HL-60/S4 treated with retinoic acid at 250 ng/mL for 4 days and 3 days (cell line): ENCODE measurements at regions not wholly inside any gene's neighbourhood (a gene's known extent, or its start where the extent isn't known, plus 50 kb on each side); places are given as distances from the start of the nearest gene placed in this dataset.

ENCODE experiments used
- in situ Hi-C: fragments of 300-500 bp; cut with MboI; formaldehyde crosslinking; loops from 2 replicates; pipeline ENCODE4 v1.7.0; 2022; ENCODE audit warnings: low sequenced_read_pairs

DNA sequence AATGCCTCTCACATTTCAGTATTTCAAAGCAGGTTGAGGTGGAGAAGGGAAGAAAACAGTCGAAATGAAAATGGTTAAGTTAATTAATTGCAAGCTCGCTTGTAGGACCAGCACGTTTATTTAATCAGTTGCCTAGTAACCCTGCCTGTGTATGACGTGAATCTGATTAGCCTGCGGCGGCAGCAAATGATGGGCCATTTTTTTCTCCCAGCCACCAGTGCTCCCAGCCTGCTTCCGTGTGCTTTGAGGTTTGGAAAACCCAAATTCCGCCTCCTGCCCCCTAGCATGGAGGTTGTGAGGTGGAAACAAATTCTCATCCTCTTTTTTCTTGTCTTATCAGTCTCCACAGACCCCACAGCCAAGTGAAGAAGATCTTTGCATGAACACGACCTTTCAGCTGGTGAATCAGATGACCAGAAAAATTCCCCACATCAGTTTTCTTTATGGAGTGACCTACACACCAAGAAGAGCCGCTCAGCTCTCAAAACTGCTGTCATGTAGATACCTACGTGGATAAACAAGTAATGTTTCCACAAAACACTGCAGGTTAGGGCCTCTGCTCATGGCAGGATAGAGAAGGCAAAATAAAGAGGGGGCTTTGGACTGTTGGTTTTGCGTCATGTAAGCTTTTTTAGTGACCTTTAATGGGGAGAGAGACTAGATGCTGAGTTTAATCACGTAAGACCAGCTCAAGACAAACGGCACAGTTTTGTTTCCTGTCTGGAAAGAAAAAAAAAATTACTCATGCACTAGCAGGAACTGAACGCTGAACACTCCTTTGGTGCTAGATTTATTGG is 572.9 kb upstream of the NOX3 start:
- in situ Hi-C loops = no loop called here

DNA sequence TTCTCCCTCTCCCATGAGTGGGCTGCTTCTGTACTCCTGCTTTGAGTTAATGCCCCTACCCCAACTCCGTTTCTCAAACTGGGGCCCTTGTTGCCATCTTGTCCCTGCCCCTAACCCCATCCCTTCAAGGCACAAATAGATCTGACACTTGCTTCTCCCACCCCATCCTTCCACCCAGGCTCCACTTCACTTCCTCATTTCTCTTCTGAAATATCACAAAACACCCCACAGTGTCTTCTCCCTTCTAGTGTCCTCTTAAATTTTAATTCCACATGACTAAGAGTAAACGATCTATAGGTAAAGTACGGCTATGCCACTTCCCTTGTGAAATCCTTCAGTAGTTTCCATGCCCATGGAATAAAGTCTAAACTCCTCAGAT is 571.6 kb upstream of the NOX3 start:
- in situ Hi-C loops = no loop called here

DNA sequence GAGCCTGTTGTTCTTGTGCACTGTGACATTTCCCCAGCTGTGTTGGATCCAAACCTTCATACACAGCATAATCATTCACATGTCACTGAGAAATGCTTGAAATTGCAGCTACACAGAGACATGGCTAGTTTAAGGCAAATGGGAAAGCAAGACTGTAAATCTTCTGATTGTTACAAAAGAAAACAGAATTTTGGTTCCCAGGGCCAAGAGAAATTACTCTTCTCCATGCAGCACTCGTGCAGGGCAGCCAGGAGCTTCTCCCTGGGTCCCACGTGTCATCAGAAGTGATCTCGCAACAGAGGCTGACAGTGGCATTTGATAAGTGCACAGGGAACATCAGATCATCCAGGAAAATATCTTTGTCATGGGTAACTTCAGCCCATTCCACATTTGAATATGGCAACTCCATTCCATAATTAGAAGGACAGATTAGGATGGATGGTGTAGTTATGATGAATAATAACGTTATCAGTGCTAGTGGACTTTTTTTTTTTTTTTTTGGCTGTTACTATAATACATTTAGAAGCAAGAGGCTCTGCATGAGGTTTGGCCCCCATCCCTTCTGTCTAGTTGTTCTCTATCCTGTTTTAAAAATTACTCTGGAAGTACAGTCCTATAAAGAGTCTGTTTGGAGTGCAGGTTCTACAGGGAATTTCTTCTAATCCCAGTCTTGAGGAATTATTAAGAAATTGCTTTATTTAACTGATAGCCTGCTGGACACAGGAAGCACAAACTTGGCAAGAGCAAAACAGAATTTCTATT is 571.0 kb upstream of the NOX3 start:
- in situ Hi-C loops = no loop called here

DNA sequence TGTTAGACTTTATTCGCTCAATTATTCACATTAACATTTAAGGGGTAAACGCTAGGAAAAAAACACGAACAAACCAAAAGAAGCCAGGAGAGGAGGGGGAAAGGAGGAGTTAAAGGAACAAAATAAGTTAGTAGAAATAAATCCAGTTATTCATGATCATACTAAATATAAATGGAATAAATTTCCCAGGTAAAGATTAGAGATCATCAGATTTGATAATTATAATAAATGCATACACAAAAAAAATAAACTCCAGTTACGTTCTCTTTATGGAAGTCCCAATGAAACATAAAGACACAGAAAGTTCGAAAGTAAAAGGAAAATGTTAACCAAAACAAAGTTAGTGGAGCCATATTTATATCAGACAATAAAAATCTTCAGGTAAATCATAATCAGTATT is 568.7 kb upstream of the NOX3 start:
- in situ Hi-C loops = no loop called here

DNA sequence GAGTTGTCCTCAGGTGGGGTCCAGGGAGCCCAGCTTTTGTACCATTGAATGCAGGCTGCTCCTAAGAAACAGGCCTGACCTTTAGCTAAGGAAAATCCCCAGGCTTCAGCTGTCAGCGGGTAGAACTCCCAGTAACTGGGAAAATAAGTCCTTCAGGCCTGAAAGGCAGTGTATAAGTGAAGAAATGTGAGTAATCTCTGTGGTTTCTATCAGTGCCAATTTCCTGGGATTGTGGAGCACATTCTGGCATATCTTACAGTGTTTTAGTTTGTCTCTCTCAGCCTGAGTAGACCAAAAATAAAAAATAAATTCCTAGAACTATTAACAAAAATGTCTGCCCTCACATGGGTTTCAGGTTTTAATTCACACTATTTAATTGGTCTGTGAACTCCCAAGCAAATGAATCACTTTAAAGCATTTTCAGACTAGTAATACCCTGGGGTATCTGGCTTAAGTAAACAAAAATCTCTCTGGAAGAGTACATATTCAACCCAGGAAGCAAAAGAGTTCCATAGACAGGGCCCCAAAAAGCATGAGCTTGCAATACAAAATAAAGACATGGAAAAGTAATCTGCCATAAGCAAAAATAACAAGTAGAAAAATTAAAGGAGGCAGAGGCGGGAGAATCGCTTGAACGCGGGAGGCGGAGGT is 566.2 kb upstream of the NOX3 start:
- in situ Hi-C loops = no loop called here

DNA sequence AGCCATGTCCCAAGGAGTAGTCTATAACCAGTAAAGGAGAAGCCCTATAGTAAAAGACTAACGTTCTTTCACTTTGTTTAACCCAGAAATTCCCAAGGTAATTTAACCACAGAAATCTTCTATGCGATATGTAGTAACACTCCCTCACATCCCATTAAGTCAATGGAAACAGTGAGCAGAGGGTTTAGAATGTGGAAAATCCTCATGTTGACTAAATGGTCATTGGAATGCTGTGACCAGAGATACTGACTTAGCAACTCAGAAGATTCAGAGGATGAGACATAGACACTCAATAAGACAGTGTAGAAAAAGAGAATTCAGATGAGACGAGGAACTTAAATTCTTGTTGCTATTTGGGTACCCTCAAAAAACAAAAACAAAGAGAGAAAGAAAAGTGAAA is 562.2 kb upstream of the NOX3 start:
- in situ Hi-C loops = no loop called here

DNA sequence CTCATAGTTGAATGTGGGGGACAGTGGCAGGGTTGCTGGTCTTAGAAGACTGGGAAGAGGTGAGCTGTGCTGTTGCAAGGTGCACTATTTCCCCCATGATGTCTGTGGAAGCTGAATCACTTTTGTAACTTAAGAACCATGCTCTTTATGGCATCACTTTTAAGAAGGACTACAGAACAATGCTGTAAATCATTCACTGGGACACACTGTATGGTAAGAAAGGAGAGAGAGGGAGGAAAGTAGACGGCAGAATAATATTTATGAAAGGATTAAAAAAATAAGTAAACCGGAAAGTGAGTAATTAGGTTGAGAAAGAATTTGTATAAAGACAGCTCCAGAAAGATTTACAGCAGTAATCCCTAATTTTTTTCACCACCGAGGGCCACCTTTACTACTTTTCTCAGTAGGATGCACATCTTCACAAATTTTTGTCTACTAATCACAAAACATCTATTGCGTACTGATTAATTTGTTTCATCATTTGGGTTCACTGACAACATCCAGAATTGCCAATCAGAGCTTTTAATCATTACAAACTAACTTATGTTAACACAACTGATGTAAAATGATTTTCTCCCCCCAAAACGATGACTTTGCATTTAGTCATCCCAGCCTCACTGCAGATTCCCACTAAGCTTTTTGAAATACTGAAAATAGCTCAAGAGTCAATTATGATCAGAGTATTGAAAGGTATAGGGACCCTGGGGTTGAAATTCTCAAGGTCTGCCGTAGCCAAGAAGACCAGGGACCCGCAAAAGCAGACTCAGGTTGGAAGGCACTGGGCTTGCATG is 560.7 kb upstream of the NOX3 start:
- in situ Hi-C loops = no loop called here

DNA sequence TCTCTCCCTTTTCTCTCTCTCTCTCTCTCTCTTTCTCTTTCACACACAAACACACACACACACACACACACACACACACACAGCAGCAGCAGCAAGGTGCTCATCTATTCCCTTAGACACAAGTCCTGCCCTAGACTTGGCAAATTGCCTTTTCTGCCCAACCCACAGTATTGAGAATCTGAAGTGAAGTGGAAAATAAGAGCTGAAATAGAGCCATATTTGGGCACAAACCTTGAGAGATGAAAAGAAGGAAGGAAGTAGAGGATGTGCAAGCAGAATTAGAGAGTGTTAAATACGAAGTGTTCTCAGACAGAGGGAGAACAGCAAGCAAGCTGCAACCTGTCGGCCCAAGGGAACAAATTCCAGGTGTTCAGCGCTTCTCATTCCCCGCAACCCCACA is 557.5 kb upstream of the NOX3 start:
- in situ Hi-C loops = no loop called here

DNA sequence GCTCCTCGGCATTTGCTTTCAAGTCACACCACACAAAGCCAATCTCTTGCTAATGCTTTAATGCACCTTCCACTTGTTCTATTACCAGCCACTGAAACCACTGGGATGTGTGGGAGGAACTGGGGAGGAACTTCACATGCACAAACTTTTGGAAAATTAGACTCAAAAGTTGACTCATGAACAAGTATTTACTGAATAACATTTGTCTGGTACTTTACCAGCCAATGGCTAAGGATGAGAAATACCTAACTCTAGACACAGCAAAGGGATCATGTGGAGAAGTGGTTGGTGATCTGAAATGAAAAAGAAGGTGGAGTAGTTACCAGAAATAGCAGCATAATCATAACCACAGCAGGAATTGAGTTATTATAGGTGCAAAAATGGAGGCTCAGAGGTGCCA is 554.0 kb upstream of the NOX3 start:
- in situ Hi-C loops = no loop called here

DNA sequence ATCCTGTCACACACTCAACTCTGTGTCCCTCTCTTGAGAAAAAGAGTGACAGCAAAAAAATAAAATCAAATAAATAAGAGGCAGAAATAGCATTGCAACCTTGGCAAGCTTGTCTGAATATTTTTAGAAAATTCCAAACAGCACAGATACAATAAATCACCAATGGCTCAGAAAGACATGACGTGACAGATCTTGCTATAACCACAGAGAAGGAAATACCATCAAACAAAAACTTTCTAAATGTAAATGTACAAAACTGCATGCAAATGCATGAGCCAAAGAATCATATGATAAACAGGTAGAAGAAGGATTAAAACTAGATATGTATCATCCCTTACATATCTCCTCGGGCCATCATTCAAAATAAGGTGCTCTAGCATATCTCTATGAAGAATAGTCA is 549.2 kb upstream of the NOX3 start:
- in situ Hi-C loops = no loop called here

DNA sequence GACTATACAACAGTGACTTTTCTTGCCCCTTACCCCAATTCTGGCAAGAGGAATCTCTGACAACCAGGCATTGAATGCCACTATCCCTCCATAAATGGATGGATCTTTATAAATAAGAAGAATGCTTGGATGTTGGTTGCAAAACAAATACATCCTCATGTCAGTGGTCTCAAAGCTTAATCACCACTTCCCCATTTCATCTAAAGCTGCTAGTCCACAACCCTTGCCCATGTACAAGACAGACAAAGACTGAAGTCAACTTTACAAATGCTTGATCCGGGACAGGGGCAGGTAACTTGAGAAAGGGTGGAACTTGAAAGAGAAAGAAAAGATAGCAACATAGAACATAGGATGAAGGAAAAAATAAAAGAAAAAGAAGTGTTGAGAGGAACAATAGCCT is 540.5 kb upstream of the NOX3 start:
- in situ Hi-C loops = no loop called here

DNA sequence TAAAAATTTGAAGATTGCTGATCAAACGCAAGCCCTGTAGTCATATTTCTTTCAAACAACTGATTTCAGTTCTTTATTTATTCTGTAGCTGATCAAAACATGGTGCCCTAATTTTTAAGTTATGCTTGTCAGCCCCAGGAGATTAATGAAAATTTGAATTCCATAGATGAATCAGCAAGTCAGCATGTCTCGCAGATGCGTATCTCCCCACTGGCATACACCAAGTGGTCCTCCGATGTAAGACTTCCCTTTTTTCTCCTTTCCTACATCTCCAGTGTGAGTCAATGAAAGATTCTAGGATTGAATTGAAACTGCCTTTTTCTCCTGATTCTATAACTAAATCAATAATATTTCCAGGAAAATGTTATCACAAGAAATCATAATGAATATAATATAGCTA is 539.6 kb upstream of the NOX3 start:
- in situ Hi-C loops = no loop called here

DNA sequence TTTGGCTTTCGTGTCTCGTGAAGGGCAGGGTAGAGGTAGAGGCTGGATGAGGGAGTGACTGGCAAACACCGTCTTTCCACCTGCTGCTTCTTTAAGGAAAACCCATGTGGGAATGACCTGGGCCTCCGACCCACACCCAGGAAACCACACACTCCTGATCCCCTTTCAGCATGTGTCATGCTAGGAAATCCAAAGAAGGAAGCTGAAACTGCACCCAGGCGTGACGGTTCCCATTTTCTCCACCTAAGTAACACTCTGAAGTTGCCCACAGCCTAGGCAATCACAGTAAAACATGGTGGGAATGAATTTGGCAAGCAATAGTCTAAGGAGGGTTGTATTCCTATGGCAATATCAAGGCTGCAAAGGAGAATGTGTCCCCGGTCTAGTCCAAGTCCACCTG is 538.4 kb upstream of the NOX3 start:
- in situ Hi-C loops = no loop called here

DNA sequence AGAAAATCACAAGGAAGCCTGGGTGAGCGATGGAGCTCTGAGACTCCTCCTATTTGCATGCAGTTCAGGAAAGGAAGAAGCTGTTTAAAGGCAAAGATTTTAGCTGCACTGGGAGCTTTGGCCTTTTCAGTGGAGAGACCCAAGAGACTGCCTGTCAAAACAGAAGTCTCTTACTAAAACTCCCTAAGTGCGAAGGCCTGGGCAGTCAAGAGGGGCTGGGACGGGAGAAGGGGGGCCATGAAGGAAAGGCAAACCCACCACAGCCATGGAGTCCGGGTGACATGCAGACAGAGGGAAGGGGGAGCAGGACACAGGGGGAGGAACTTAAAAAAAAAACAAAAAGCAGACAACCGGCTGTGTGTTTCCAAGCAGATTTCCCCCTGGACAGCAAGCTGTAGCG is 537.6 kb upstream of the NOX3 start:
- in situ Hi-C loops = no loop called here

DNA sequence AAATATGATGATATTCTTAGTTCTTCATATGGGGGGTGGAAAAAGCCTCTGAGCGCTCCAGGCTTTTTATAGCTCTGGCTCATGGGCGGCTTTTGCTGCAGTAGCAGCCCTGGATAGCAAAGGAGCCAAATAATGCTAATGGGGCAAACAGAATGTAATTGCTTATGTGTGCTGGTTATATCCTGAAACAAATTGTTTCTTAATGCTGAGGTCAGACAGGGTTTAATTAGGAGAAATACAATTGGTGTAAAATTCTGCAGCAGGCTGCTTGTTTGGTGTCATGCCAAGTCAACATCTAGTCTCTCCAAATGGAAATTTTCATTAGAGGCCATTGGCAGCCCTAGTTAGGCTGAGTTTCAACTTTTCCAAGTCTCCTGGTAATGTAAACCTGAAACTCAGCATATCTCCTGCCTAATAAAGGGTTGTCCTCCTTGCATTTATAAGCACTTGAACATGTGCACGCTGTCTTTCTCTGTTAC is 530.1 kb upstream of the NOX3 start:
- in situ Hi-C loops = no loop called here

DNA sequence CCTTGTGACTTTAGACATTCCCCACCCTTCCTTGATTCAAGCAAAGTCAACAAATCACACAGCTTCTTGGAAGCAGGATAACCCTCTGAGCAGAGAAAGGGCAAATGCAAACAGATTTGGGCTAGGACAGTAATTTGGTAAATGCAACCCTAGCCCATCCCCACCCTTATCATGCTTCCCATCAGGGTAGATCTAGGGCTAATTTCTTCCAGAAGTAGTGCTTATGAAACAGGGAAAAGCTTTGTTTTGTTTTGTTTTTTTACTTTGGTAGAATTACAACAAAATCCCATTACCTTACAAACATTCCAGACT is 525.1 kb upstream of the NOX3 start:
- in situ Hi-C loops = no loop called here

DNA sequence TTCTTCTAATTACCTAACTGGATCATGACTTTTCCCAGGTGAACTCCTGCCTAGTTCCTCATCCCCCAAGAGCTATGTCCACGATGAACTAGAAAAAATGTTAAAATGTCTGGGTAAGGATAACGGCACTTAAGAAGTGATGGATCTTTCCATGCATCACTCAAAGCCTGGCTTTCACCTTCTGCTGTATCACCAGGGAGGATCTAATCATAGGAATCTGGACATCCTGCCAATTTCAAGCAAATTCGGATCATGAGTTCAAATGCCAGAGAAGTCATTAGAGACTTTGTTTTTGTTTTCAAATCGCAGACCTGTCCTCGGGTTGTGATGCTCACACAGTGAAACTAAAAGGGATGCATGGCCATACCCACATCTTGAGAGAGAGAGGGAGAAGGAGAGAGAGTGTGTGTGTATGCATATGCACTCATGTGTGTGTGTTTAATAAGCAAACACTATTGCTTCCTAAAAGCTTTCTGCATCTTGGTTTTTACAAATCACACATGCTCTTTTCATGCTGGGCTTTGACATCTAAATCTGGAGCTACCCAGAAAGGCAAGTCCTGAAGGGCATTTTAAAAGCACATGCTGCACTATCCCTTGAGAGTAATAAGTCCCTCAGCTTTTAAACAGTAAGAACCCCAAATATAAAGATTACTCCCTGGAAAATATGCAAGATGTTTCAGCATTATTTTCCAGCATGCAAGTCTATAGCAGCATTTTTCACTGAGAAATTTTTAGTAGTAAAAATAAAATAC is 524.6 kb upstream of the NOX3 start:
- in situ Hi-C loops = no loop called here

DNA sequence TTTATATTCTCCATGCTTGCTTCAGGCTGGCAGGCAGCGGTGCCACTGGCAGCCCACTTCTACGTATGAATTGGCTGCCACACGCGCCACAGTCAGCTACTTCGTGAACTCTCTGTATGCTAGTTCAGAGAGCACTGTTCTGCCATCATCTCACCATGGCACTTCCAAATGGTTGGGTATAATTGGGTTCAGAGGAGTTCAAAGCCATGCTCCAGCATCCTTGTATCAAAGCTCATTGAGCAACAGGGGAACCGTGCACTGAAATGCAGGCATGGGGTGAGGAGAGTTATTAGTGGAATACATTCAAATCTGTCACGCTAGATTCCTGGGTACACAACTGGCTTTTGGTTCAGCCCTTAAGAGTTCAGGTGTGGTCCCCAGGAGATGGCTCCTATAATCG is 519.9 kb upstream of the NOX3 start:
- in situ Hi-C loops = no loop called here

DNA sequence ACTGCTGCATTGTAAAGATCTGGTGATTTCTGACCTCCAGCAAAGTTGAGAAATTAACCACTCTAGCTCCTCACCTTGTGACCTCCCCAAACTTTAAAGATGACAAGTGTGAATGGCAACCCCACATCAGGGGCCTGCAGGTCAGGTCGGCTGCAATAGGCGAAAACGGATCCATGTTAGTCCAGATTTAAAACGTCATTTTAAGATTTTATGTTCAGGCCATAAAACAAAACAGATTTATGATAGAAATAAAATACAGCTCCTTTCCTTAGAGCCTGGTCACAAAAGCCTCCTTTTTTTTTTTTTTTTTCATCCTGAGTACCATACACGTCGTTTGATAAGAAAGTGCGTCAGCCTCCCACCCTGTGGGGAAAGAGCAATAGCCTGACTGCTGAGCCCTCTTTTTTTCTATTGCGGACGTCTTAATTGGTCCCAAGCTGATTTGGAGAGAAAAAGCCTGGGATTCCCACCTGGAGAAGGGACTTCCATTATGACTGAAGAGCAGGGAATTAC is 519.2 kb upstream of the NOX3 start:
- in situ Hi-C loops = no loop called here

DNA sequence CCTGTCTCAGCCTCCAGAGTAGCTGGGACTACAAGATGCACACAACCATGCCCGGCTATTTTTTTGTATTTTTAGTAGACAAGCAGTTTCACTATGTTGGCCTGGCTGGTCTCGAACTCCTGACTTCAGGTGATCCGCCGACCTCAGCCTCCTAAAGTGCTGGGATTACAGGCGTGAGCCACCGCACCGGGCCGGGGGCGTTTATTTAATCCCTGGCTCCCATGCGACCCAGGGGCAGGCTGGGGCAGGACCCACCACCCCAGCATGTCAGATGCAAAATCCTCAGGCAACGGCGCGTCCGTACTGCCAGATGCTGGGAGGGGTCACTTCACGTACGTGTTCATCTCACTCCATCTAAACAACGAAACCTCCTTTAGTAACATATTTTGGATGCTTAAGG is 518.7 kb upstream of the NOX3 start:
- in situ Hi-C loops = no loop called here
